ENCODE measurements at regions not wholly inside any gene's neighbourhood (a gene's known extent, or its start where the extent isn't known, plus 50 kb on each side); places are given as distances from the start of the nearest gene placed in this dataset.

DNA sequence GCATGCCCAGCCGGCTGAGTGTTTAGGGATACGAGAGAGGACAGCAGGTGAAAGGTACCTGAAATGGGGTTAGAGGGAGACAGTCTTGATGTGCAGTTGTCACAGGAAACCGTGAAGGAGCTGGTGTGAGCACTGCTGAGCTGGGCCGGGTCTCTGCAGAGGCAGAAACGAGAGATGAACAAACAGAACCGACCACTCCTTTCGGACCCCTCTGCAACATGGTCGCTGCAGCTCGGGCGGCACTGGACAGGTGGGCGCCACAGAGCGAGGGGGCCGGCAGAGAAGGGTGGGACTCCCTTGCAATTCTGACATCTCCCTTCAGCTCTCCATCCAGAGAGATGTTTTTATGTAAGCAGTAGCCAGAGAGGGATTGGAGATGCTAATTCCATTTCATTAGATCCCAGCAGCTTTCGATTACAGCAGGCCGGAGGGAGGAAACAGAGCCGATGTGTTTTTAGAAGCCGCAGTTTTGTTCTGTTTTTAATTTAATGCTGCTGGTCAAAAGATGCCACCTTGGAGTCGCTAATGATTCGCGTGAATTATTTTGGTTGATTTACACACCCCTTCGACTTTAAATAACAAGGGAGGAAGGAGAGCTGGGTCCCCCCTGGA lies 86.3 kb upstream of the RPL38 start:
- Mint-ChIP-seq H3K27ac (no peak overlapping the region), H3K4me1 (peaks cover 5% of the 10 kb centered on the region), H3K9me3 (peaks cover 6% of the 10 kb centered on the region), H3K4me3 (no peak overlapping the region), H3K27me3 (ENCODE audit: low read depth) (peaks cover 46% of the 10 kb centered on the region), H3K36me3 (no peaks in the 10 kb centered on the region)
- TF ChIP-seq, protein P1, sequence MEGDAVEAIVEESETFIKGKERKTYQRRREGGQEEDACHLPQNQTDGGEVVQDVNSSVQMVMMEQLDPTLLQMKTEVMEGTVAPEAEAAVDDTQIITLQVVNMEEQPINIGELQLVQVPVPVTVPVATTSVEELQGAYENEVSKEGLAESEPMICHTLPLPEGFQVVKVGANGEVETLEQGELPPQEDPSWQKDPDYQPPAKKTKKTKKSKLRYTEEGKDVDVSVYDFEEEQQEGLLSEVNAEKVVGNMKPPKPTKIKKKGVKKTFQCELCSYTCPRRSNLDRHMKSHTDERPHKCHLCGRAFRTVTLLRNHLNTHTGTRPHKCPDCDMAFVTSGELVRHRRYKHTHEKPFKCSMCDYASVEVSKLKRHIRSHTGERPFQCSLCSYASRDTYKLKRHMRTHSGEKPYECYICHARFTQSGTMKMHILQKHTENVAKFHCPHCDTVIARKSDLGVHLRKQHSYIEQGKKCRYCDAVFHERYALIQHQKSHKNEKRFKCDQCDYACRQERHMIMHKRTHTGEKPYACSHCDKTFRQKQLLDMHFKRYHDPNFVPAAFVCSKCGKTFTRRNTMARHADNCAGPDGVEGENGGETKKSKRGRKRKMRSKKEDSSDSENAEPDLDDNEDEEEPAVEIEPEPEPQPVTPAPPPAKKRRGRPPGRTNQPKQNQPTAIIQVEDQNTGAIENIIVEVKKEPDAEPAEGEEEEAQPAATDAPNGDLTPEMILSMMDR (IDR thresholded peaks at IDR 0.05; ENCODE audit: unreplicated experiment): no peak
- no peak for DNase-seq (ENCODE audit: low spot score in 2 of 2, unreplicated experiment in 2 of 2)

DNA sequence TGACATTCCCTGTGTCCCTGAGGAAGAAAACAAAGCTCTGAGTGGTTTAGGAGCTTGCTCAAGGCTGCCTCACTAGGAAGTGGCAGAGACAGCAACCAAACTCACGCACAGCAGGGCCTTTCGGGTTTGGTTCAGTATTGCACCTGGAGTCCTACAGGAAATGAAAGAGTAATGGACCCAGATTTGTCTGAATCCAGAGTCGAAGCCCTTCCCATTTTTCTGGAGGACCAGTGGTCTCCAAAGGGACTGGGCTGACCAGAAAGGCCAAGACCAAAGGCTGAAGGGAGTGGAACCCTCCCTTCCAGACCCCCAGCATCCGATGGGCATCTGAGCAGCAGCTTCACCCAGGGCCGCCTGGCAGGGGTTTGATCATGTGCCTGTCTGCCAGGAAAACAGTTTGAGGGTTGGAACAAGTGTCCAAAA lies 85.5 kb upstream of the RPL38 start:
- H3K4me1 Mint-ChIP-seq: peaks cover 5% of the 10 kb centered on the region
- H3K4me3 Mint-ChIP-seq: no peak overlapping the region
- H3K27ac Mint-ChIP-seq: no peak overlapping the region
- peaks cover 9% of the 10 kb centered on the region for H3K9me3 Mint-ChIP-seq
- TF ChIP-seq, protein P1 (IDR thresholded peaks at IDR 0.05; ENCODE audit: unreplicated experiment): no peak
- no peak for DNase-seq (ENCODE audit: low spot score in 2 of 2, unreplicated experiment in 2 of 2)
- no peaks in the 10 kb centered on the region for H3K36me3 Mint-ChIP-seq
- H3K27me3 Mint-ChIP-seq (ENCODE audit: low read depth): peaks cover 46% of the 10 kb centered on the region

DNA sequence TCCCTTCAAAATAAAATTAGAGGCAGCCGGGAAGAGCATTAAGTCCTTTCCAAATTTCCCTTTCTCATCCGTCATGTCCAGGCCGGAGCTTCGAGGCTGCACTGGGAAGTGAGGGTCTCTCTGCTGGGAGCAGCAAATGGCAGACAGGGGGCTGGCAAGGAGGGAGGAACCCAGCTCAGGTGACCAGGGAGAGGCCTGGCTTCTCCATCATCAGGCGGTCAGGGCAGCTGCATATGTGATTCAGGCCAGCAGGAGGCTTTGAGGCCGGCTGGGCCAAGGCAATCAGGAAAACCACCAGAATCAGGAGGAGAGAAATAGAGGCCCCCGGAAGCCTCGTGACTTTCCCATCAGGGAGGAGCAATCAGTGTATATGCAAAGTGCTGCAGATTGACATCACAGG lies 85.0 kb upstream of the RPL38 start:
- H3K27me3 Mint-ChIP-seq (ENCODE audit: low read depth): peaks cover 46% of the 10 kb centered on the region
- DNase-seq (ENCODE audit: low spot score in 2 of 2, unreplicated experiment in 2 of 2): no peak
- no peaks in the 10 kb centered on the region for H3K36me3 Mint-ChIP-seq
- no peak overlapping the region for H3K27ac Mint-ChIP-seq
- peaks cover 7% of the 10 kb centered on the region for H3K4me1 Mint-ChIP-seq
- peaks cover 9% of the 10 kb centered on the region for H3K9me3 Mint-ChIP-seq
- H3K4me3 Mint-ChIP-seq: no peak overlapping the region
- TF ChIP-seq, protein P1 (IDR thresholded peaks at IDR 0.05; ENCODE audit: unreplicated experiment): no peak

DNA sequence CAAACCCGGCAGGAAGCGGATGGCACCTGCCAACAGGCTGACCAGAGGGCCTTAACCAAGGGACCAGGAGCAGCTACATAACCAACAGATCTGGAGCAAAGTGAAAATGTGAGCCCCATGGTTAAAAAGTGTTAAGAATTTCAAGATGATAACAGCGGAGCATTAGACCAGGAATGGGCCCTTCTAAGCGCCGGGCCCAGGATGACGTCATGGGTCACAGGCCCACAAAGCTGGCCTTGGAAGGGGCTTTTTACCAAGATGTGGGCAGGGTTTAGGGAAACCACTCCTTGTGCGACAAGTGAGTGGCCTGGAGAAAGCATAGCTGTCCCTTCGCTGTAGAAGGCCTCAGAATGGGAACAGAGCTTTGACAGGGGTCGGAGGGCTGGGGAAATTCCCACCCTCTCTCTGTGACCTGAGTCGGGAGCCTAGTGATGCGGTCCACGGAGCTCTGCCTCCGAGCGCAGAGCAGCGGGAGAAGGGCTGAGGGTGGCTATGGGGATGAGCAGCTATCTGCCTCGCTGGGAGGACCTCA lies 84.4 kb upstream of the RPL38 start:
- TF ChIP-seq, protein P1 (IDR thresholded peaks at IDR 0.05; ENCODE audit: unreplicated experiment): no peak
- H3K36me3 Mint-ChIP-seq: no peaks in the 10 kb centered on the region
- peaks cover 7% of the 10 kb centered on the region for H3K4me1 Mint-ChIP-seq
- H3K4me3 Mint-ChIP-seq: no peak overlapping the region
- H3K27ac Mint-ChIP-seq: no peak overlapping the region
- peaks cover 9% of the 10 kb centered on the region for H3K9me3 Mint-ChIP-seq
- H3K27me3 Mint-ChIP-seq (ENCODE audit: low read depth): peaks cover 42% of the 10 kb centered on the region
- DNase-seq (ENCODE audit: low spot score in 2 of 2, unreplicated experiment in 2 of 2): no peak

DNA sequence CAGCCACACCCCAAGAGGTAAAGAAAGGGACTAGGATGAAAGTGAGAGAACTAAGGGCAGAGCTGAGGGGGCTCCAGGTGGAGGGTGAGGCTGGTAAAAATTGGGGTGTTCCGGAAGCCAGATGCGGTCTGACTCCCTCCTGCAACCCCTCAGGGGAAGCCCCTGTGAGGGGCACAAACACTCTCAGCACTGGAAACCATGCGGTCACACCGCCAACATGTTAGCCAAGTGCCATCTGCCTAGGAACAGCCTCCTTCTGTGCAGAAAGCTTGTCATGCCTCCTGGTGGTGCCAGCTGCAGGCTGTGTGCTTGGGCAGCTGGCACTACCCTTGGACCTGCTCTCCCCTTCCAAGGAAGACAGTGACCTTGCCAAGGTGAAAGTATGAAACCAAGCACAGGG lies 83.5 kb upstream of the RPL38 start:
- Mint-ChIP-seq H3K36me3 (no peaks in the 10 kb centered on the region), H3K4me1 (peaks cover 9% of the 10 kb centered on the region), H3K27me3 (ENCODE audit: low read depth) (peaks cover 42% of the 10 kb centered on the region), H3K4me3 (no peak overlapping the region), H3K27ac (no peak overlapping the region), H3K9me3 (peaks cover 9% of the 10 kb centered on the region)
- TF ChIP-seq, protein P1 (IDR thresholded peaks at IDR 0.05; ENCODE audit: unreplicated experiment): no peak
- no peak for DNase-seq (ENCODE audit: low spot score in 2 of 2, unreplicated experiment in 2 of 2)
